ENCODE measurements at regions not wholly inside any gene's neighbourhood (a gene's known extent, or its start where the extent isn't known, plus 50 kb on each side); places are given as distances from the start of the nearest gene placed in this dataset.

GRCh38 chr17:83194761-83195329 is 115.4 kb downstream of the METRNL start:
- no peak for DNase-seq
- peaks cover 6 to 18% (median 9%) of the 10 kb centered on the region in 3 donors for H3K27me3 Mint-ChIP-seq (ENCODE audit: low read depth in 3 of 3)
- peaks cover 47 to 53% of the 10 kb centered on the region in 2 donors for H3K4me1 Mint-ChIP-seq
- no peaks in the 10 kb centered on the region for H3K36me3 Mint-ChIP-seq
- no peak overlapping the region for H3K4me3 Mint-ChIP-seq
- peak overlapping the region in 4 of 6 donors; percentile 30 to 68 (median 58) for H3K27ac Mint-ChIP-seq
- H3K9me3 Mint-ChIP-seq, result peaks cover 0 to 1% (median 0%) of the 10 kb centered on the region in 6 donors

- Mint-ChIP-seq H3K4me3 (no peak overlapping the region), H3K4me1 (peaks cover 51 to 59% of the 10 kb centered on the region in 2 donors), H3K36me3 (no peaks in the 10 kb centered on the region), H3K9me3 (peaks cover 0 to 1% (median 0%) of the 10 kb centered on the region in 6 donors), H3K27me3 (ENCODE audit: low read depth in 3 of 3) (peaks cover 13 to 25% (median 15%) of the 10 kb centered on the region in 3 donors), H3K27ac (peak overlapping the region in 4 of 6 donors; percentile 30 to 62 (median 49))
- DNase-seq, result no peak
Observed at GRCh38 chr17:83195330-83196023, 116.1 kb downstream of the METRNL start.

- Mint-ChIP-seq H3K27me3 (ENCODE audit: low read depth in 3 of 3) (peaks cover 14 to 25% (median 18%) of the 10 kb centered on the region in 3 donors), H3K27ac (peak overlapping the region in 2 of 6 donors; percentile 35 to 83), H3K36me3 (no peaks in the 10 kb centered on the region), H3K4me1 (peaks cover 51 to 59% of the 10 kb centered on the region in 2 donors), H3K4me3 (no peak overlapping the region), H3K9me3 (no peaks in the 10 kb centered on the region)
- DNase-seq, result no peak
Observed at GRCh38 chr17:83196024-83196365, 116.6 kb downstream of the METRNL start.

- H3K36me3 Mint-ChIP-seq, result no peaks in the 10 kb centered on the region
- peak overlapping the region in 1 of 5 donors; percentile 31 for H3K4me3 Mint-ChIP-seq
- DNase-seq, result no peak
- H3K27me3 Mint-ChIP-seq (ENCODE audit: low read depth in 3 of 3), result peaks cover 11 to 21% (median 18%) of the 10 kb centered on the region in 3 donors
- H3K9me3 Mint-ChIP-seq, result no peaks in the 10 kb centered on the region
- peaks cover 51 to 59% of the 10 kb centered on the region in 2 donors for H3K4me1 Mint-ChIP-seq
- peak overlapping the region in 3 of 6 donors; percentile 32 to 83 (median 40) for H3K27ac Mint-ChIP-seq
Observed at GRCh38 chr17:83196366-83196765, 117.0 kb downstream of the METRNL start.

- no peak for DNase-seq
- Mint-ChIP-seq H3K36me3 (no peaks in the 10 kb centered on the region), H3K9me3 (no peaks in the 10 kb centered on the region), H3K27ac (peak overlapping the region in 5 of 6 donors; percentile 59 to 66 (median 64)), H3K27me3 (ENCODE audit: low read depth in 3 of 3) (peaks cover 11 to 21% (median 18%) of the 10 kb centered on the region in 3 donors), H3K4me1 (peaks cover 57 to 62% of the 10 kb centered on the region in 2 donors), H3K4me3 (peak overlapping the region in 1 of 5 donors; percentile 46)
Observed at GRCh38 chr17:83196973-83197880, 117.8 kb downstream of the METRNL start.

GRCh38 chr17:83198366-83199341 is 119.2 kb downstream of the METRNL start:
- no peak for DNase-seq
- Mint-ChIP-seq H3K4me3 (peak overlapping the region; percentile 85 to 97 (median 89)), H3K4me1 (peaks cover 69 to 72% of the 10 kb centered on the region in 2 donors), H3K27me3 (ENCODE audit: low read depth in 3 of 3) (peaks cover 13 to 23% (median 19%) of the 10 kb centered on the region in 3 donors), H3K9me3 (no peaks in the 10 kb centered on the region), H3K27ac (peak overlapping the region; percentile 97 to 100 (median 99)), H3K36me3 (no peaks in the 10 kb centered on the region)

GRCh38 chr17:83199500-83200201 is 120.2 kb downstream of the METRNL start:
- H3K4me3 Mint-ChIP-seq, result peak overlapping the region; percentile 85 to 97 (median 89)
- peak; percentile 79 to 85 (median 84) for DNase-seq
- H3K27me3 Mint-ChIP-seq (ENCODE audit: low read depth in 3 of 3), result peaks cover 16 to 26% (median 23%) of the 10 kb centered on the region in 3 donors
- no peaks in the 10 kb centered on the region for H3K9me3 Mint-ChIP-seq
- H3K27ac Mint-ChIP-seq, result peak overlapping the region; percentile 97 to 100 (median 99)
- H3K4me1 Mint-ChIP-seq, result peaks cover 72% of the 10 kb centered on the region in 2 donors
- no peaks in the 10 kb centered on the region for H3K36me3 Mint-ChIP-seq

GRCh38 chr17:83200231-83200699 is 120.9 kb downstream of the METRNL start:
- no peaks in the 10 kb centered on the region for H3K9me3 Mint-ChIP-seq
- H3K27ac Mint-ChIP-seq, result peak overlapping the region; percentile 97 to 100 (median 99)
- peak overlapping the region; percentile 85 to 97 (median 89) for H3K4me3 Mint-ChIP-seq
- peaks cover 15 to 28% (median 21%) of the 10 kb centered on the region in 3 donors for H3K27me3 Mint-ChIP-seq (ENCODE audit: low read depth in 3 of 3)
- no peaks in the 10 kb centered on the region for H3K36me3 Mint-ChIP-seq
- peaks cover 72 to 73% of the 10 kb centered on the region in 2 donors for H3K4me1 Mint-ChIP-seq
- DNase-seq, result peak; percentile 95 to 96 (median 96)

GRCh38 chr17:83200751-83201150 is 121.3 kb downstream of the METRNL start:
- Mint-ChIP-seq H3K9me3 (no peaks in the 10 kb centered on the region), H3K27me3 (ENCODE audit: low read depth in 3 of 3) (peaks cover 15 to 28% (median 21%) of the 10 kb centered on the region in 3 donors), H3K4me3 (peak overlapping the region; percentile 85 to 97 (median 89)), H3K27ac (peak overlapping the region; percentile 97 to 100 (median 99)), H3K4me1 (peaks cover 72 to 74% of the 10 kb centered on the region in 2 donors), H3K36me3 (no peaks in the 10 kb centered on the region)
- DNase-seq, result no peak

- Mint-ChIP-seq H3K36me3 (no peaks in the 10 kb centered on the region), H3K9me3 (no peaks in the 10 kb centered on the region), H3K4me1 (peaks cover 74 to 79% of the 10 kb centered on the region in 2 donors), H3K27ac (peak overlapping the region; percentile 97 to 100 (median 99)), H3K27me3 (ENCODE audit: low read depth in 3 of 3) (peaks cover 18 to 30% (median 25%) of the 10 kb centered on the region in 3 donors), H3K4me3 (peak overlapping the region; percentile 85 to 97 (median 89))
- DNase-seq, result no peak
Observed at GRCh38 chr17:83201206-83202001, 122.0 kb downstream of the METRNL start.

Measured in immature natural killer cell (primary cell).